Endothelial cell of umbilical vein (primary cell): ENCODE measurements at regions not wholly inside any gene's neighbourhood (a gene's known extent, or its start where the extent isn't known, plus 50 kb on each side); places are given as distances from the start of the nearest gene placed in this dataset.

Experiments used
- BruUV-seq: library from RNA; stranded (reverse); fragments of 400-500 nt; replicated peaks from 2 replicates; lab custom pipeline; 2021; lab: Mats Ljungman, UMichigan
- CTCF ChIA-PET: fragments of 300-600, 350-600 bp; sonication (Branson Sonifier 250); formaldehyde crosslinking; loops from one replicate; lab custom pipeline; 2021; ENCODE audit warnings: antibody characterized with exemption, inconsistent platforms; lab: Charles Lee
- POLR2A ChIA-PET: fragments of 300-600, 350-600 bp; sonication (Branson Sonifier 250); formaldehyde crosslinking; loops from one replicate; lab custom pipeline; 2021; ENCODE audit warnings: antibody characterized with exemption, inconsistent platforms; lab: Charles Lee
- DNase-seq: peaks from one replicate; pipeline ENCODE4 v3.0.0-alpha.2; 2011; ENCODE audit warnings: low read depth, low spot score
- FAIRE-seq: peaks from 2 replicates; lab custom pipeline; 2011; peaks lifted over from hg19 to GRCh38; lab: Jason Lieb, UNC
- H2AFZ ChIP-seq: 2 replicates; pipeline ENCODE4 v1.6.0; 2012; ENCODE audit warnings: low read depth, low read length, control low read depth, inconsistent platforms
- H3K27ac ChIP-seq: 2 replicates; pipeline ENCODE4 v1.5.1; 2011; ENCODE audit warnings: low read depth, mild to moderate bottlenecking, control low read depth, low read length, moderate library complexity; ENCODE audit not compliant: insufficient read depth
- H3K27me3 ChIP-seq, 2 experiments: 2 replicates each; pipeline versions ENCODE4 v1.6.0 to v1.6.1; 2011; ENCODE audit warnings: low read length in 2 of 2, mixed read lengths in 1 of 2; ENCODE audit not compliant: control insufficient read depth in 2 of 2, insufficient read depth in 2 of 2
- H3K36me3 ChIP-seq, 2 experiments: 2 replicates in 1 of 2; 3 replicates in 1 of 2; pipeline ENCODE4 v1.5.1; 2011; ENCODE audit warnings: low read length in 2 of 2, mild to moderate bottlenecking in 1 of 2, moderate library complexity in 1 of 2; ENCODE audit not compliant: control insufficient read depth in 2 of 2, insufficient read depth in 2 of 2; ENCODE audit errors: extremely low read depth in 1 of 2
- H3K4me1 ChIP-seq: 3 replicates; pipeline ENCODE4 v1.5.1; 2011; ENCODE audit warnings: mild to moderate bottlenecking, low read length; ENCODE audit not compliant: control insufficient read depth, insufficient read depth; ENCODE audit errors: extremely low read depth
- H3K4me2 ChIP-seq: 2 replicates; pipeline ENCODE4 v1.6.1; 2011; ENCODE audit warnings: low read length, control low read depth, mixed read lengths; ENCODE audit not compliant: insufficient read depth
- H3K4me3 ChIP-seq, 3 experiments: fragments of 200-600 bp in 1 of 3; sonication (generic), shearing (Covaris generic) in 1 of 3; replicated peaks in 1 of 3; 2 replicates each; pipeline ENCODE4 v1.5.1; 2011 to 2016; ENCODE audit warnings: control low read depth in 3 of 3, low read length in 3 of 3, mild to moderate bottlenecking in 2 of 3, inconsistent platforms in 1 of 3, low read depth in 1 of 3, moderate library complexity in 1 of 3; ENCODE audit not compliant: insufficient read depth in 1 of 3
- H3K79me2 ChIP-seq: 2 replicates; pipeline ENCODE4 v1.6.0; 2012; ENCODE audit warnings: low read length, inconsistent platforms; ENCODE audit not compliant: control insufficient read depth, insufficient read depth
- H3K9ac ChIP-seq: replicated peaks from 2 replicates; pipeline ENCODE3; 2011; ENCODE audit warnings: low read length, control low read depth; ENCODE audit not compliant: insufficient read depth; ENCODE audit errors: extremely low read depth
- H3K9me1 ChIP-seq: replicated peaks from 3 replicates; pipeline ENCODE4 v1.6.0; 2011; ENCODE audit warnings: mild to moderate bottlenecking, low read length; ENCODE audit not compliant: control insufficient read depth, insufficient read depth; ENCODE audit errors: extremely low read depth
- H3K9me3 ChIP-seq: replicated peaks from 2 replicates; pipeline ENCODE4 v1.5.1; 2012; ENCODE audit warnings: low read length, inconsistent platforms; ENCODE audit not compliant: control insufficient read depth, insufficient read depth
- H4K20me1 ChIP-seq: replicated peaks from 2 replicates; pipeline ENCODE3; 2011; ENCODE audit warnings: mild to moderate bottlenecking, low read length; ENCODE audit not compliant: control insufficient read depth, insufficient read depth; ENCODE audit errors: extremely low read depth
- EZH2 ChIP-seq: IDR thresholded peaks from 2 replicates; pipeline ENCODE4 v1.6.1; 2012; ENCODE audit warnings: borderline replicate concordance, low read depth, mild to moderate bottlenecking, moderate library complexity, low read length, inconsistent platforms; ENCODE audit not compliant: severe bottlenecking
- FOS ChIP-seq: IDR thresholded peaks from 2 replicates; pipeline ENCODE4 v1.6.1; 2011; ENCODE audit warnings: mild to moderate bottlenecking, low read length, moderate library complexity, borderline replicate concordance; ENCODE audit not compliant: insufficient read depth
- GATA2 ChIP-seq: IDR thresholded peaks from 2 replicates; pipeline ENCODE4 v1.7.0; 2011; ENCODE audit warnings: low read depth, mild to moderate bottlenecking, moderate library complexity, mixed read lengths, low read length; ENCODE audit not compliant: insufficient read length, insufficient read depth
- JUN ChIP-seq: IDR thresholded peaks from 2 replicates; pipeline ENCODE4 v1.6.1; 2011; ENCODE audit warnings: borderline replicate concordance, low read depth; ENCODE audit not compliant: insufficient read length, insufficient read depth
- MAX ChIP-seq: IDR thresholded peaks from 2 replicates; pipeline ENCODE4 v1.6.1; 2011; ENCODE audit not compliant: insufficient read depth, insufficient read length
- MYC ChIP-seq: IDR thresholded peaks from one replicate; pipeline ENCODE4 v1.6.1; 2011; ENCODE audit warnings: mild to moderate bottlenecking, low read depth, low read length
- POLR2A ChIP-seq: IDR thresholded peaks from 2 replicates; pipeline ENCODE4 v1.6.1; 2012; ENCODE audit warnings: low read depth, mild to moderate bottlenecking, control low read depth, low read length
- POLR2AphosphoS5 ChIP-seq: IDR thresholded peaks from 2 replicates; pipeline ENCODE4 v1.6.1; 2012; ENCODE audit warnings: low read depth, mild to moderate bottlenecking, control low read depth, low read length, moderate library complexity; ENCODE audit not compliant: insufficient read depth
- dilution Hi-C: fragments of 300-500 bp; cut with MboI; formaldehyde crosslinking; loops from one replicate; pipeline ENCODE4 v1.15.0; 2019; ENCODE audit warnings: low sequenced_read_pairs; ENCODE audit not compliant: extremely low pct_ligation_motif_present
- intact Hi-C: fragments of 100-400 bp; cut with micrococcal nuclease; formaldehyde crosslinking; loops from one replicate; pipeline ENCODE4 v1.10.0; 2022

DNA sequence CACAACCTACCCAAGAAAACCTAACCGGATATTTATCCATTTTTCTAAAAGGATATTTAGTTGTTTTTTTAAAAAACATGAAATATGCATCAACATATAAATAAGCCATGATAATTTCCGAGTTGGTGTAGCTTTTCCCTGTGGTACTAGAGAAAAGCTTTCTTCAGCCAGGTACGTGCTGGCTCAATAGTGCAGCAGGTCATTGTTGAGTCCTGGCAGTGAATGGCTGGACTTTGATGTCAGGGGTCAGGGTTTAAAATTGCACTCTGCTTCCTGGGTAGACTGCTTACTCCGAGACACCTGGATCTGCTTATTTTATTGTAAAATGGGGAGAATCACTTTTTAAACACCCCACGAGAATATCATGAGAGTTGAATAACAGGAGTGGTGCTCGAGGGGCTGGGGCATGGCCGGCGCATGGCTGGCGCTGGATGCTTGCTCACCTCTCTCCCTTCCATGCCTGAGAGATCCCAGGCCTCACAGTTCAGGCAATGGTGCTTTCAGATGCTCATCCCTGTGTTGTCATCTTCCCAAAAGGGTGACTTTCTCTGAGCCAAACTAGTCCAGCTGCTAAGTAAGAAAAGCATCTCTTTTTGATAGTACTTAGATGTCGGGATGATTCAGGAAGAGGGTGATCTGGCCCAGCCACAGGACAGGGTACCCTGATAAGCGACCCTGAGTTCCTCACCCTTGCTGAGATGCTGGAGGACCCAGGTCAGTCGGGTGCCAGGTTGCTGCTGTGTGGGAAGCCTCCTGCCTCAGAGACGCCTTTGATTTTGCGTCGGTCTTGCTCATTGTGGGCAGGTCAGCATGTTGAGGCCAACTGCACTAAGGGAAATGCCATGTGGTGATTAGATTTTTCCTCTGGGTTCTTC lies 269.1 kb upstream of the FOXQ1 start:
- dilution Hi-C loops, result no loop called here
- H3K9ac ChIP-seq, result no peak overlapping the region

GRCh38 chr6:1040393-1040792 lies 271.5 kb upstream of the FOXQ1 start:
- FAIRE-seq (no peak), DNase-seq (no peak)
- TF ChIP-seq POLR2A, result no peak
- TF ChIP-seq EZH2, result no peak
- TF ChIP-seq MYC, result no peak
- TF ChIP-seq POLR2AphosphoS5, result no peak
- no peak for TF ChIP-seq JUN
- TF ChIP-seq MAX, result no peak
- no peak overlapping the region for H3K4me3 ChIP-seq
- H3K36me3 ChIP-seq, result no peaks in the 10 kb centered on the region
- H3K9me1 ChIP-seq, result no peaks in the 10 kb centered on the region
- no TSS peak for BruUV-seq
- dilution Hi-C loops (no loop called here), intact Hi-C loops (no loop called here)
- ChIA-PET POLR2A (no interaction called here), CTCF (no interaction called here)
- peaks cover 5% of the 10 kb centered on the region for H3K9me3 ChIP-seq
- H3K9ac ChIP-seq, result no peak overlapping the region
- H3K4me2 ChIP-seq, result no peak overlapping the region
- H2AFZ ChIP-seq, result no peak overlapping the region
- no peak overlapping the region for H3K27ac ChIP-seq
- H3K79me2 ChIP-seq, result no peaks in the 10 kb centered on the region
- H3K27me3 ChIP-seq, result no peaks in the 10 kb centered on the region
- no peaks in the 10 kb centered on the region for H3K4me1 ChIP-seq
- H4K20me1 ChIP-seq, result no peaks in the 10 kb centered on the region

More for the DNA sequence above, 269.1 kb upstream of the FOXQ1 start:
- DNase-seq (no peak), FAIRE-seq (no peak)
- TF ChIP-seq FOS, result no peak
- TF ChIP-seq POLR2A, result no peak
- no peak for TF ChIP-seq GATA2
- TF ChIP-seq JUN, result no peak
- Histone ChIP-seq H3K27ac (no peak overlapping the region), H3K4me1 (no peaks in the 10 kb centered on the region), H3K4me3 (no peak overlapping the region), H3K36me3 (no peaks in the 10 kb centered on the region), H3K4me2 (no peak overlapping the region), H3K79me2 (no peaks in the 10 kb centered on the region), H4K20me1 (no peaks in the 10 kb centered on the region), H2AFZ (no peak overlapping the region), H3K9me1 (no peaks in the 10 kb centered on the region), H3K27me3 (no peaks in the 10 kb centered on the region), H3K9me3 (peaks cover 5% of the 10 kb centered on the region)
- no TSS peak for BruUV-seq
- POLR2A ChIA-PET, result no interaction called here
- intact Hi-C loops, result no loop called here
- CTCF ChIA-PET, result no interaction called here
